Transverse colon (tissue), 3 donors: ENCODE measurements at regions not wholly inside any gene's neighbourhood (a gene's known extent, or its start where the extent isn't known, plus 50 kb on each side); places are given as distances from the start of the nearest gene placed in this dataset.

Source experiments
- POLR2A ChIP-seq: fragments of 450-650 bp; IDR thresholded peaks from one replicate; pipeline ENCODE4 v1.6.1; 2016; ENCODE audit warnings: antibody characterized with exemption, mild to moderate bottlenecking, moderate library complexity
- POLR2AphosphoS5 ChIP-seq, 3 donors: sonication (generic); formaldehyde crosslinking; IDR thresholded peaks; one replicate each; pipeline ENCODE4 v1.6.1; 2016; ENCODE audit warnings: antibody characterized with exemption in 3 of 3

GRCh38 chr4:180009316-180009715, 2233.9 kb upstream of the TENM3 start:
- TF ChIP-seq POLR2AphosphoS5 (IDR thresholded peaks at IDR 0.05) (no peak), POLR2A (no peak)
